NCI-H1417 (cell line): ENCODE measurements at regions not wholly inside any gene's neighbourhood (a gene's known extent, or its start where the extent isn't known, plus 50 kb on each side); places are given as distances from the start of the nearest gene placed in this dataset.

Source experiments
- DNase-seq, 3 experiments: peaks; one replicate each; lab custom pipeline; 2025; lab: John Stamatoyannopoulos, UW

DNA sequence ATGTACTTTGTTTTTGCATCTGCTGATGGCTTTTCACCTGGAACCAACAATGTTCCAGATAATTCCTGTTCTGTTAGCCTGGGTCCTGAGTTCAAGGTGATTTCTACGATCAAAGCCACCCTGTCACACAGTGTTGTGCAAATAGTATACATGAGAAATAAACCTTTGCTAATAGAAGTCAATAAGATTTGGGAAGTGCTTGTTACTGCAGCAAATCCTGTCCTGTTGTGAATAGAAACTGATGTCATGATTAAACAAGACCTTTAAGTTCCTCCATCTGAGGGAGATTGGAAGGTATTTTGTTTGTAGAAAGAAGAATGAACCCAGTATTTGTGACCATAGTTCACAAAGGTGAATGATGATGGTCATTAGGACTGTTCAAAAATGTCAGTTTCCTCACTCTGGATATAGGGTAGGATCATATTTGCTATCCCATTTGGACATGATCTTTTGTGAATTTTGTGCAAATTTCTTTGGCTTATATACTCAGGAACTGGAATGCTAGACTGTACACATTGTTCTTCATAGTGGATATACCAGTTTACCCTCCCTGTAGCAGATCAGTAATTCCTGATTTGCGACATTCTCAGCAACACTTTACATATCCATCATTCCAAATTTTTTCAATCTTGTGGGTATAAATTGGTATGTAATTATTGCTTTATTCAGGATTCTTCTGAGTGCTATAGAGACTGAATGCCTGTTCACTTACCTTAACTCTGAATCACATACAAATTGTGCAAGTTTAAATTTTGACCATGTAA lies 428.5 kb downstream of the METTL15 start:
- no peak for DNase-seq

- no peak for DNase-seq
These were observed 427.5 kb downstream of the METTL15 start for GRCh38 chr11:28535677-28536076.

GRCh38 chr11:28529540-28530410 lies 421.6 kb downstream of the METTL15 start:
- DNase-seq: peak; percentile 4 to 76 (median 57)

DNA sequence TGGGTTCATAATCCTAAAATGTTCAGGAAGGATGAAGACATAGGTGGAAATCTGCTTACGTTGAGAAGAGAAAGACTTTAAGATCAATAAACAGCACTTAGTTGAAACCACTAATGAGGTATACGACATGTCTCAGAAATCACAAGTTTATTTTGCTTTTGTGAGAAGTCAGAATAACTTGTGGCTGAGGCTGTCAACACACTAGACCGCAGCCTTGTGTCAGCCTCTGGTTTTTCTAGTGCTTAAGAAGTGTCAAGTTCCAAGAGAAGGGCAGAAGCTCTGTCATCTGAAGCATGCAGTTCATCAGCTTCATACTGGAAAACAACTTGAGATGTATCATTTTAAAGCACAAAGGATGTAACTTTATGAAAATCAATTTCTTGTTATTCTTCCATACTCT lies 420.9 kb downstream of the METTL15 start:
- no peak for DNase-seq

DNA sequence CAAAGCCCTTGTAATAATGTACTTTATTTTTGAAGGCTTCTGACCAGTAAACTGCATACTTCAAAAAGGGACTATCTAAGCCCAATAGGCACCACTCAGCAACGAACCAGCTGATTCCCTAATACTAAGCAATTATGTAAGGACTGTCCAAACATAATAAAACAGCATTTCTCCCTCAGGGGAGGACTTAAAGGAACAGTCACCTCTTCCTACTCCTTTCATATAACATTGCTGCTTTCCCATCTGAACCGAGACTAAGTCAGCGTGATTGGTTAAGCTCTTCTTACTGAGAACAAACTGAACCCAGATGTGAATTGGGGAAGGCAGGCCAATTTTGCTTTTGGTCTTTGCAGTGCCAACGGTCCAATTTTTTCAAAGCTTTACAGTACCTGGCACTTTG lies 420.0 kb downstream of the METTL15 start:
- peak in 1 of 3 experiments; percentile 4 for DNase-seq

DNA sequence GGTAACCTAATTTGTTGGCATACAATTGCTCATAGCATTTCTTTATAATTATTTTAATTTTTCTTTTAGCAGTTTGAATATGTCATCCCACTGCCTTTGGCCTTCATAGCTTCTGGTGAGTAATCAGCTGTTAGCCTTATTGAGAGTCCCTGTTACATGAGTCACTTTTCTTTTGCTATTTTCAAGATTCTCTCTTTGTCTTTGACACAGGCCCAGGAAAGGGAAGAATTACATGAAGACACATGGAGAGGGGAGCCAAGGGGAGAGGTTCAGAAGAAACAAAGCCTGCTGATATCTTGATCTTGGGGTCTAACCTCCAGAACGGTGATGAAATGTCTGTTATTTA lies 418.2 kb downstream of the METTL15 start:
- DNase-seq: no peak

GRCh38 chr11:28525636-28526405 lies 417.6 kb downstream of the METTL15 start:
- no peak for DNase-seq

- no peak for DNase-seq
These were observed 415.9 kb downstream of the METTL15 start for GRCh38 chr11:28524098-28524497.

GRCh38 chr11:28521075-28521474 lies 412.9 kb downstream of the METTL15 start:
- peak in 1 of 3 experiments; percentile 38 for DNase-seq

GRCh38 chr11:28520291-28520690 lies 412.1 kb downstream of the METTL15 start:
- DNase-seq: no peak

DNA sequence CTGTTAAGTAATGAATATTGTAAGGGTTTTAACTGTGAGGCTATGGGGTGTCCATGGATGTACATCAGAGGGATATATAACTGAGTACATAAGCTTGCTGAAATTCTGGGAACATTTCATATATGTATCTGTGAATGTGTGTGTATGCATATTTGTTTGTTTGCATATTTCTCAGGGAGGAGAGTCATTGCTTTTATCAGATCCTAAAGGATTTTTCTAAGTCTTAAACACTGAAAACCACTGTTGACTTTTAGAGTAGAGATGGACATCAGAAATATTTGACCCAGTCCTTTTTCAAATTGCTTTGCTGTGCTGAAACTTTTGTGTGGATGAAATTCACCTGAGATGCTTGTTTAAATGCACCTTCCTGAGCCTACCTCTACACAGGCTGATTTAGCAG lies 410.6 kb downstream of the METTL15 start:
- DNase-seq: no peak

DNA sequence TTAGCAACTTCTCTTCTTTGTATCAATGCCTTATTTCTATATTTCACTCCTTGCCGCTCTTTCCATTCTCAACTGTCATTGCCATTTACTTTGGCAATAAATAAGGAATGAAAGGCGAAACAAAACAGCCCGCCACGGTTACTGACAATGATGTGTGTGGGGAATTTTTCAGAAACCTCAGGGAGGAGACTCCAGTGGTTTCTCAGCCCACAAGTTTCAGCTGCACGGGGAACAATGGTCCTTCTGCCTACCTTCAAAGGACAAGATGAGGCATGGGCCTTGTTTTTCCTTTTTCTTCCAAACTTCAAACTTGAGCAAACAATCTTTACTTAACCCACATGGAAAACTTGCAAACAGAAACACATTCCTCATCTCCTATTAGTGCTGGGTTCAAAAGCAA lies 409.4 kb downstream of the METTL15 start:
- DNase-seq: peak in 1 of 3 experiments; percentile 26

- no peak for DNase-seq
These were observed 406.2 kb downstream of the METTL15 start for GRCh38 chr11:28514391-28514790.

- DNase-seq: no peak
These were observed 404.1 kb downstream of the METTL15 start for GRCh38 chr11:28512143-28512756.

DNA sequence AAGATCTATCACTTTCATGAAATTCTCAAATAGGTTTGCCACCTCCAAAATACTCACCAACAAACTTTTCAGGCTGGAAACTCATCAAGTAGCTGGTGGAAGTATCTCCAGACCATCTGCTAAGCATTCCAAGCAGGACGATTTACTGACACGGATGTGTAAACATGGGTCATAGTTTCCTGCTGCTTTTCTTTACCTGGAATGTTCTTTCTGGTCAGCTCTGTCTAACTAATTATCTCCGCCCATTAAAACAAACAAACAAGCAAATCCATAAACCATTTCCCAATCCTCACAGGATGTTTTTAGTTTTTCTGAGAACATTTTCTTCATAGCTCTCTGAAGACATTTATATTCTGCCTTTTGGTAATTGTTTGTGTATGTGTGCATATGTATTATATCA lies 397.0 kb downstream of the METTL15 start:
- peak in 1 of 3 experiments; percentile 4 for DNase-seq

DNA sequence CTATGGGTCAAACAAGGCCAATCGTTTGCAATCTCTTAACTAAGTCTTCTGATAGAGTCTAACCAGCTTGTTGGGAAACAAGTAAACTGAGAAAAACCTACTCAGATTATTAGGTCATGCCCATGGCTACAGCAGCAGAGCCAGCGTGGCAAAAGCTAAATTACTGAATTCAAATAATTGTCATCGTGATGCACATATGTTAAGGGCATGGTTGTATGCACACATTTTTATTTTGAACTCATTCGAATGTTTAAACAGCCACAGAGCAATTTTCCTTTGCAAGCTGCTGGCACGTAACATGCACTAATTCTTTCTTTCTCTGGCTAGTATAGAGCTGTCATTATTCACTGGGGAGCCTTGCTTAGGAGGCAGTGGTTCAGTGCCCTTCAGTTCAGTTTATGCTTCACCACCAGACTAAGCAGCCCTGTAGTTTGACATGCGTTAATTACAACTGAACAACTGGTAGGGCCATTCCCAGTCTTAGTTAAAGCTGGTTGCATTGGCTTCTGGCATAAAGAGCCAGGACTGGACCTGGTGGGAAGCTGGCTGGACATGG lies 396.4 kb downstream of the METTL15 start:
- DNase-seq: peak in 1 of 3 experiments; percentile 3

DNA sequence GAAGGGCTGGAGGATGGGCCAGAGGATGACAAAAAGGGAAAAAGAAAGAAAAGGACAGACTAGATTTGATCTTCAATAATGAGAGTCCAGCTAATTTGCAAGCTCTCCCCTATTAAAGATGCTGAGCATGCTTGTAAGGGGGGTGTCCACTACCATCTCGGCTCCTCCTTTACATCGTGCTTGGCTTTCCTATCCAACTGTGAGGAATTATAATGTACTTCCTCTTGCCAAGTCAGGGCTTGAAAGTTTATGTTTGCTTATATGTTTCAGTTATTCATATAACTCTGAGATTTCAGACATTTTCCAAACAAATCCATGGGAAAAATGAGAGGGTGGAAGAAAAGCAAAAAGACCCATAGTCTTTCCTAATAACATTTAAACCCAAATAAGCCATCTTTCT lies 387.1 kb downstream of the METTL15 start:
- DNase-seq: no peak

GRCh38 chr11:28491431-28491830 lies 383.2 kb downstream of the METTL15 start:
- DNase-seq: no peak

DNA sequence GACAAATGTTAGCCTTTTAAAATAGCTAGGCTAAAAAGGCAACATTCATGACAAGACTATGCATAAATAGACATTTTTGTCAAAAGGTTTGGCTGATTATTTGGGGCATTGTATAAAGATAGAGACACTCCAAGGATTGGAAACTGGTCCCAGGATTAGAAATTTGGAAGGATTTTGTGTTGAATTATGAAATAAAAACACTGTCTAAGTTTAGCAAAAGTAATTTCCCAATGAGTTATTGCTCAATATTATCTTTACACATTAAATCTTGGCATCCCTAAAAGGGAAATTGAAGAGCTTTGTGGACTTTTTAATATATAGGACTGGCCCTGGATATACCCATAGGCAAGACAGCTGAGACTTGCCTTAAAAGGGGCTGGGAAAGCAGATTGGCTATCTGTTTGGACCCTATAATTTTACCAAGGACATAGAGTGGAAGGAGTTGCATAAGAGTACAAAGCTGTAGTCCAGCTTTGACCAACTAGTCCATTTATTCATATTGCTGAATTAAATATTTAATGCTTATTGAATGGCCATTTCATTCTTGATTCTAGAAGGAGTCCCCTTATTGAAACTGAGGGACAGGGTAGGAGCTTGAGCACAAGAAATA lies 382.7 kb downstream of the METTL15 start:
- no peak for DNase-seq

- DNase-seq: no peak
These were observed 380.1 kb downstream of the METTL15 start for GRCh38 chr11:28488336-28488735.
